IPS-18a (cell line): ENCODE measurements at regions not wholly inside any gene's neighbourhood (a gene's known extent, or its start where the extent isn't known, plus 50 kb on each side); places are given as distances from the start of the nearest gene placed in this dataset.

Experiments used
- H3K27ac ChIP-seq: one replicate; pipeline ENCODE4 v1.5.1; 2013; ENCODE audit warnings: low read length
- H3K27me3 ChIP-seq: one replicate; pipeline ENCODE4 v1.6.1; 2013; ENCODE audit warnings: mild to moderate bottlenecking, low read length; ENCODE audit not compliant: control insufficient read depth, insufficient read depth
- H3K36me3 ChIP-seq: one replicate; pipeline ENCODE4 v1.6.1; 2013; ENCODE audit warnings: low read depth, low read length; ENCODE audit not compliant: control insufficient read depth
- H3K4me1 ChIP-seq: one replicate; pipeline ENCODE4 v1.6.1; 2013; ENCODE audit warnings: low read depth, low read length; ENCODE audit not compliant: control insufficient read depth
- H3K4me3 ChIP-seq: one replicate; pipeline ENCODE4 v1.5.1; 2013; ENCODE audit warnings: low read length
- H3K9ac ChIP-seq: one replicate; pipeline ENCODE4 v1.6.1; 2013; ENCODE audit warnings: mild to moderate bottlenecking, low read length, moderate library complexity
- H3K9me3 ChIP-seq: one replicate; pipeline ENCODE4 v1.6.1; 2013; ENCODE audit warnings: low read depth, low read length; ENCODE audit not compliant: control insufficient read depth

- no peaks in the 10 kb centered on the region for H3K4me1 ChIP-seq
- no peak overlapping the region for H3K9ac ChIP-seq
- no peaks in the 10 kb centered on the region for H3K36me3 ChIP-seq
- H3K4me3 ChIP-seq: no peak overlapping the region
- H3K27ac ChIP-seq: no peak overlapping the region
- no peaks in the 10 kb centered on the region for H3K9me3 ChIP-seq
- H3K27me3 ChIP-seq: no peaks in the 10 kb centered on the region
Measured at GRCh38 chr21:15272171-15272570, 207.4 kb upstream of the NRIP1 start.

- Histone ChIP-seq H3K4me1 (no peaks in the 10 kb centered on the region), H3K4me3 (no peak overlapping the region), H3K36me3 (no peaks in the 10 kb centered on the region), H3K27me3 (no peaks in the 10 kb centered on the region), H3K9ac (no peak overlapping the region), H3K9me3 (no peaks in the 10 kb centered on the region), H3K27ac (no peak overlapping the region)
Measured at GRCh38 chr21:15272591-15272990, 207.8 kb upstream of the NRIP1 start.

GRCh38 chr21:15273244-15273643 is 208.4 kb upstream of the NRIP1 start:
- no peaks in the 10 kb centered on the region for H3K9me3 ChIP-seq
- H3K36me3 ChIP-seq: no peaks in the 10 kb centered on the region
- no peaks in the 10 kb centered on the region for H3K4me1 ChIP-seq
- H3K27ac ChIP-seq: no peak overlapping the region
- H3K4me3 ChIP-seq: no peak overlapping the region
- no peak overlapping the region for H3K9ac ChIP-seq
- no peaks in the 10 kb centered on the region for H3K27me3 ChIP-seq

GRCh38 chr21:15274701-15275485 is 210.1 kb upstream of the NRIP1 start:
- H3K9me3 ChIP-seq: no peaks in the 10 kb centered on the region
- no peak overlapping the region for H3K9ac ChIP-seq
- H3K27ac ChIP-seq: no peak overlapping the region
- H3K36me3 ChIP-seq: no peaks in the 10 kb centered on the region
- no peaks in the 10 kb centered on the region for H3K27me3 ChIP-seq
- no peak overlapping the region for H3K4me3 ChIP-seq
- H3K4me1 ChIP-seq: no peaks in the 10 kb centered on the region

- Histone ChIP-seq H3K4me1 (no peaks in the 10 kb centered on the region), H3K27me3 (no peaks in the 10 kb centered on the region), H3K9me3 (no peaks in the 10 kb centered on the region), H3K36me3 (no peaks in the 10 kb centered on the region), H3K4me3 (no peak overlapping the region), H3K9ac (no peak overlapping the region), H3K27ac (no peak overlapping the region)
Measured at GRCh38 chr21:15275615-15276235, 210.9 kb upstream of the NRIP1 start.

GRCh38 chr21:15276243-15276642 is 211.4 kb upstream of the NRIP1 start:
- Histone ChIP-seq H3K9me3 (no peaks in the 10 kb centered on the region), H3K36me3 (no peaks in the 10 kb centered on the region), H3K27ac (no peak overlapping the region), H3K27me3 (no peaks in the 10 kb centered on the region), H3K4me1 (no peaks in the 10 kb centered on the region), H3K9ac (no peak overlapping the region), H3K4me3 (no peak overlapping the region)

GRCh38 chr21:15277466-15277865 is 212.7 kb upstream of the NRIP1 start:
- Histone ChIP-seq H3K9me3 (no peaks in the 10 kb centered on the region), H3K4me1 (no peaks in the 10 kb centered on the region), H3K9ac (no peak overlapping the region), H3K4me3 (no peak overlapping the region), H3K36me3 (no peaks in the 10 kb centered on the region), H3K27ac (no peak overlapping the region), H3K27me3 (no peaks in the 10 kb centered on the region)

GRCh38 chr21:15278279-15278678 is 213.5 kb upstream of the NRIP1 start:
- Histone ChIP-seq H3K9ac (no peak overlapping the region), H3K9me3 (no peaks in the 10 kb centered on the region), H3K27ac (no peak overlapping the region), H3K27me3 (no peaks in the 10 kb centered on the region), H3K4me3 (no peak overlapping the region), H3K36me3 (no peaks in the 10 kb centered on the region), H3K4me1 (no peaks in the 10 kb centered on the region)

GRCh38 chr21:15278851-15279250 is 214.1 kb upstream of the NRIP1 start:
- Histone ChIP-seq H3K27me3 (no peaks in the 10 kb centered on the region), H3K4me1 (no peaks in the 10 kb centered on the region), H3K9ac (no peak overlapping the region), H3K4me3 (no peak overlapping the region), H3K9me3 (no peaks in the 10 kb centered on the region), H3K36me3 (no peaks in the 10 kb centered on the region), H3K27ac (no peak overlapping the region)

- H3K4me1 ChIP-seq: no peaks in the 10 kb centered on the region
- H3K9ac ChIP-seq: no peak overlapping the region
- no peaks in the 10 kb centered on the region for H3K9me3 ChIP-seq
- no peak overlapping the region for H3K4me3 ChIP-seq
- H3K27me3 ChIP-seq: no peaks in the 10 kb centered on the region
- no peaks in the 10 kb centered on the region for H3K36me3 ChIP-seq
- no peak overlapping the region for H3K27ac ChIP-seq
Measured at GRCh38 chr21:15279482-15279881, 214.7 kb upstream of the NRIP1 start.

GRCh38 chr21:15281714-15282113 is 216.9 kb upstream of the NRIP1 start:
- H3K9ac ChIP-seq: no peak overlapping the region
- no peaks in the 10 kb centered on the region for H3K4me1 ChIP-seq
- H3K9me3 ChIP-seq: no peaks in the 10 kb centered on the region
- no peaks in the 10 kb centered on the region for H3K27me3 ChIP-seq
- H3K27ac ChIP-seq: no peak overlapping the region
- no peaks in the 10 kb centered on the region for H3K36me3 ChIP-seq
- no peak overlapping the region for H3K4me3 ChIP-seq

- Histone ChIP-seq H3K9me3 (no peaks in the 10 kb centered on the region), H3K27me3 (no peaks in the 10 kb centered on the region), H3K4me3 (no peak overlapping the region), H3K9ac (no peak overlapping the region), H3K27ac (no peak overlapping the region), H3K36me3 (no peaks in the 10 kb centered on the region), H3K4me1 (no peaks in the 10 kb centered on the region)
Measured at GRCh38 chr21:15282665-15283064, 217.9 kb upstream of the NRIP1 start.
